Muscle of back (tissue), 3 donors: ENCODE measurements at regions not wholly inside any gene's neighbourhood (a gene's known extent, or its start where the extent isn't known, plus 50 kb on each side); places are given as distances from the start of the nearest gene placed in this dataset.

ENCODE experiments used
- DNase-seq, 3 donors: peaks; one replicate each; pipeline versions ENCODE4 v3.0.0 to v3.0.0-alpha.2; 2013

DNA sequence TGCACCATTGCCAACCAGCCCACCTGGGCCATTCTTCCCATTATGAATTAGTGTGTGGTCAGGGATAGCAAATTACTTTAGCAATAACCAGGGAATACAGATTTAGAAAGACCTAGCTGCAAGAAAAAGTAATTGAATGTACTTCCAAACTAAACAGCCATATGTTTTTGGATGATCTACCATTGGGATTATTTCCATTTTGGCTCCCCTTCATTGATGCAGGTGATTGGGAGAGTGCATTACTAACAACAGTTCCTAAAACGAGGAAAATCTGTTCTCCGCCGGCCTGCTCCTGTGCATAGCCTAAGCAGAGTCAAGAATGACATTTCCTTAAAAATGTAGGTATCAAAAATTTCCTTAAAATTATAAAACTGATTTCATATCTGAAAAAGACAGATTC is 58.5 kb downstream of the MAIP1 start:
- DNase-seq: peak in 1 of 3 donors; percentile 63

- DNase-seq: no peak
Measured at GRCh38 chr2:200021449-200022114, 66.2 kb downstream of the MAIP1 start.

GRCh38 chr2:200022511-200022910 is 67.1 kb downstream of the MAIP1 start:
- no peak for DNase-seq

DNA sequence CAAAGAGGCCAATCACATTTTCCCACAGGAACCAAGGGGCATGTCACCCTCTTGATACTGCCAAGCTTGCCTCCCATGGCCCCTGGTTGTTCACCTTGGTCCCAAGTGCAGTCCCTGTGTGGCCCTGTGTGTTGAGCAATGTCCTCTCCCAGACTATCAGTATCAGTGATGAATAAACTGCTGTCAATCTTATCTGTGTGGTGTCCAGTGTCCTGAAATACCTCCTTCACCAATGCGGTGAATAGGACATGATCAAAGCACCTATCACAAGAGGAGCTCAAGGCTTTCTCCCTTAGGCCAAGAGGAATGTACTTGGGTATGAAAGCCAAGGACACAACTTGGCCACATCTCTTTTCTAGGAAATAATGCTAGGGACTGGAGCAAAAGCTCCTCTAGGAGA is 68.2 kb downstream of the MAIP1 start:
- DNase-seq: no peak

DNA sequence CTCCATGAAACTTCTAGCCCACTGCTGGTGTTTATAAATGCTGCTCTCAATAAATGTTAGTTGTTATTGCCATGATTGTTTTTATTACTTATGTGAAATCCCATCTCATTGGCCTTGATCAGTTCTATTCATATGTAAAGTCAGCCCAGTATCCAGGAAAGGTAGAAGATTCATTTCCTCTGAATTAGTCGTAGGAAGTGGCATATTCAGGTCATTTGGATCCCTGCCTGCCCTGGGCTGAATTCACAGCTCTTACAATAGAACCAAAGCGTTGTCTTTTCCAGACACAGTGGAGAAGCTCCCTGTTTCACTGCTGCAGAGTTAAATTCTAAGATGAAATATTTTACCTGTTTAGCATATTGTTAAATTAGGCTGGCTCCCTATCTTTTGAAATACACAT is 70.3 kb downstream of the MAIP1 start:
- peak in 1 of 3 donors; percentile 39 for DNase-seq

GRCh38 chr2:200026332-200027230 is 71.2 kb downstream of the MAIP1 start:
- peak; percentile 81 to 91 (median 84) for DNase-seq

DNA sequence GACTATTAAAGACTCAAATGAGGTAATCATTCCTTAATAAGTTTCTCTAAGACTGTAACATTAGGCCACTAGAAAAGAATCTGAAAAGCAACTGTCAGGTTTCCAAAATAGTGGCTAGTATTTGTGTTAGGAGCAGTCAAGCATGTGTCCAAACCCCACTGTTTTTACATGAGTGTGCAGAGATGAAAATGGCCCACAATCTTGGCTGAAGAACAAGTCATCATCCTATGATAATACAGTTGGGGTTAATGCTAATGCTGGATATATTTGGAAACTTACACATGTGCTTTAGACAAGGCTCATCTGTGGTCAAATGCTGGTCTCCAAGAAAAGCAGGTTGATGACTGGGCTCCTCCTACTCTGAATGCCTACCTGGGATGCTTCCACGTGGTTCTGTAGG is 73.6 kb downstream of the MAIP1 start:
- no peak for DNase-seq

DNA sequence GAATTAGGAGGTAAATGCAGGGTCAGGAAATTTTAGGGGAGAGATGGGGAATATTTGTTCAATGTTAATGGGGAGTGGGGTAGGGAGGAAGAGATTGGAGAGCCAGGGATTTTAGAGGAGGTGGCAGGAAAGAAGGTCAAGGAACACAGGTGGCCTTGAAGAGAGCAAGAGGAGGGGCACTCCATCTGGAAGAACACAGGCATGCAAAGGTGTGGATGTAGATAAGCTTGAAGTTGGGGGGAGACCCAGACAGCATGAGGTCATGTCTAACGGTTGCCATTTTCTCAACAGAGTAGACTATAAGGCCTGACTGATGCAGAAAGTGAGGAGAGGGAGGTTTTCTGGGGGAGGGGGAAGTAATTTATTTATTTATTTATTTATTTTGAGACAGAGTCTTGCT is 77.5 kb downstream of the MAIP1 start:
- DNase-seq: no peak

GRCh38 chr2:200033929-200034328 is 78.5 kb downstream of the MAIP1 start:
- DNase-seq: peak in 1 of 3 donors; percentile 56

- DNase-seq: no peak
Measured at GRCh38 chr2:200034816-200035215, 79.4 kb downstream of the MAIP1 start.

DNA sequence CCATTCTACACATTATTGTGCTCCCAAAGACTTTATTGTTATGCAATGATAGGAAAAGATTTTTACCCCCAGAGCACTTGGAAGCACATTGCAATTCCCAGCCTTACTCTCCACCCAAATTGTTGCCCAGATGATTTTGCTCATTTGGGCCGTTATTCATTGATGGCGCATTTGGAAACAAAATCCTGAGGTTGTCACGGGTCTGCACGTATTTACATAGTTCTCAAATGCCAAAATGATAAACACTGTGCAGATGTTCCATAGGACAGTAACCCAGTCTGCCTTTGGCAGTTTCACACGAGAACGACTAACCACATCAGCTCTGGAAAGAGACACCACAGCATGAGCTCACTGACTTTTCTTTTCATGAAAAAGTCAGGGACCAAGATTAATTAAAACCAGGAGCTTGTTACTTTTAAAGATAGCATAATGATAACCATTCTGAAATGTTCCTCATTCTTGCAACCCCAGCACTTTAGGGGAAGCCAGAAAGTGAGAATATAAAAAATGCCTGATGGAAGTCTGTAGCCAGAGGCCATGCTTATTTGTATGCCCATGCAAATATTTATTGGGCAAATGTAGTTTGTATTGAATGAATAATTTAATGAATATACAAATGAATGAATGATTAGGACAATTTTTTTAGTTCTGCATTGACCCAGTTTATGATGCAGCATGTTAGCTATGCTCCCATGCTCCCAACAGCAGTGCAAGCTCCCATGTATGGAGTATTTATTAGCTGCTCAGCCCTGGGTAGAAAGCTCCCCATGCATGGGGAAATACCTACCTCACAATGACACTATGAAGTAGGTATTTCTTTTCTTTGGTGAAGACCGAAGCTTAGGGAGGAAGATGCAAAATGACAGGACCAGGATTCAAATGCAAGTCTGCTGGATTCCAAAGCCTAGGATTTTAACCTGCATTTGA is 84.6 kb downstream of the MAIP1 start:
- peak; percentile 48 to 90 (median 84) for DNase-seq

- DNase-seq: peak in 1 of 3 donors; percentile 26
Measured at GRCh38 chr2:200040831-200041230, 85.4 kb downstream of the MAIP1 start.

DNA sequence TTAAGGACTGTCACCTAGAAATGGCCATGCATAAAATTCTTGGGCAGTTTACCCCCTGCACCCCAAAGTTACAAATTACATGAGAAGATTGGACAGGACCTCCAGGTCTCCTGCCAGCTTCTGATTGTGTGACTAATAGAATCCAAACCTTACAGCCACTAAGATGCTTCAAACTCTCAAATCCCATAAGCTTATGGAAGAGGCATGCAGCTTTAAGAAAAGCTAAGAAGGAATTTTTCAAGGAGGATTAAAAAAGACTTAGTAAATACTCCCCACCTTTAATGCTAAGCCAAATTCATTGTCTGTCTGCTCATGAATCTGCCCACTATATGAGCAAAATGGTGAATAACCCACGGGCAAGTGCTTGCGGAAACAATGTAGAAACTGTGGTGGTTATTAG is 86.3 kb downstream of the MAIP1 start:
- no peak for DNase-seq

- DNase-seq: peak in 1 of 3 donors; percentile 43
Measured at GRCh38 chr2:200042102-200042735, 86.8 kb downstream of the MAIP1 start.

- no peak for DNase-seq
Measured at GRCh38 chr2:200042944-200043343, 87.6 kb downstream of the MAIP1 start.

GRCh38 chr2:200044453-200044852 is 89.1 kb downstream of the MAIP1 start:
- DNase-seq: no peak

DNA sequence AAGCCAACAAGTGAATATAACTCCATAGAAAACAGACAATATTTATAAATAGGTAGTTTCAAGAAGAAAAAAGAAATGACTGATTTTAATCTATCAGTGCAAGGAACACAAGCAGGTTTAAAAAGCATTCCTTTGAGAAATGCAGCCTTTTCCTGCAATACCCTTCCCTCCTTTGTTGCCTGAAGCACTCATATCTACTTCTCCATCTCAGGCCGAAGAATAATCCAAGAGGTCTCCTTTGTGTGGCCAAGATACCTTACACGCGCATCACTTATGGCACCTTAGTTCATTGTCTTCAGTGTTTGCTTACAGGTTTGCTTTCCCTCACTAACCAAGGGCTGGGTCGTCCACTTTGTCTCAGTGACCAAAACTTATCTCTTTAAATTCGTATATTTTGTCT is 93.0 kb downstream of the MAIP1 start:
- DNase-seq: no peak

DNA sequence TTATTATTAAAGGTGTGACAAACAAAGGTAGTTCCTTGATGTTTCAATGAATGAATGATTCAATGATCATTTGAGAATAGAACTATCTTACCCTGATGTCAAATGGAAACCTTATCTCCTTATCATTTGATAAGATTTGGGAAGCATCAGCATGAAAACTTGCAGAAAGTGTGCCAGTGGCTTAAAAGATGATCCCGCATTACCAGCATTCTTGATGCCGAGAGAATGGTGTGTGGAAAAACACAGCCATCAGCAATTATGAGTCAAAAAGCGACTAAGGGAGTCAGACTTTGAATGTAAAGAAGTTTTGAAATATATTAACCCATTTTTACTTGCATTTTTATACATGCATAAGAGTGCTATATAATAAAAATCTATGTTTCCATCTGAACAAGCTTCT is 93.7 kb downstream of the MAIP1 start:
- DNase-seq: no peak

DNA sequence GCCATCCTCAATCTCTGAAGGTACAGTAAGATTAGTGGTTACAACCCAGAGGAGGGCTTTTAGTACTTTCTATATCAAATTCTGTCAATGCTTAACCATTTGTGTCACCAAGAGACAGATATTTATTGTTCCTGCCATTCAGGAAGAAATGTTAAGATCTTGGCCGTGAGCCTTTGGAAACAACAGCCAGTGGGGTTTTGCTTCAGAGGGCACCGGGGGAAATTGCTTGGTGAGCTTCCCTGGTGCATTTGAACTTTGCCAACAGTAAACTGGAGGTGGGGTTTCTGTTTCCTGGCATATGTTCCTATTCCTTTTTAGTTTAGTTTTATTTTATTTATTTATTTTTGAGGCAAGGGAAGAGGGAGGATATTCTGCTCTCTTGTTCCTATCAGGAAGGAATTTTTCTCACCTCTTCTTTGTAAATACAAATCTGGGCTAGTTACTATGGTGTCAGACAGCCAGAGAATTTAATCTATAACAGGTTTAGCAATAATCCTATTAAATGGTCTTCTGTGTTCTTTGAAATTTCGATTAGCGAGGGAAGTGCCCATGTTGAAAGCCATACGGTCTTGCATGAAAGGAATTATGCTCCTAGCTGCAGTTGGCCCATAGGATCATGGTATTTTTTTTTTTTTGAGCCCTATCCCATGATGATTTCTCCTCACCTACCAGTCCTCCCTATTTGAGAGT is 95.7 kb downstream of the MAIP1 start:
- DNase-seq: no peak

- no peak for DNase-seq
Measured at GRCh38 chr2:200051611-200051945, 96.2 kb downstream of the MAIP1 start.

GRCh38 chr2:200052627-200053026 is 97.2 kb downstream of the MAIP1 start:
- no peak for DNase-seq
